ENCODE measurements at regions not wholly inside any gene's neighbourhood (a gene's known extent, or its start where the extent isn't known, plus 50 kb on each side); places are given as distances from the start of the nearest gene placed in this dataset.

- TF ChIP-seq SP4 (IDR thresholded peaks at IDR 0.05; ENCODE audit: low read length): no peak
- no peaks in the 10 kb centered on the region for H3K36me3 ChIP-seq (ENCODE audit: control insufficient read depth in 2 of 4, insufficient read depth in 4 of 4, low read length in 3 of 4)
- H3K4ac ChIP-seq (replicated peaks; ENCODE audit: insufficient read length, low read depth, low read length): no peak overlapping the region
- no peak overlapping the region for H2BK20ac ChIP-seq (ENCODE audit: low read length)
- H3K79me1 ChIP-seq (ENCODE audit: low read depth, low read length): no peaks in the 10 kb centered on the region
- CTCF ChIA-PET (ENCODE audit: partially characterized antibody): interaction anchor here (1.0 to 1.1 kb wide), 2 partner anchors 13 to 225 kb away, joined by 3 read pairs; no protein-coding TSS in a partner anchor
- no peak overlapping the region for H4K5ac ChIP-seq (ENCODE audit: insufficient read length, low read depth, low read length)
- H4K91ac ChIP-seq (replicated peaks; ENCODE audit: insufficient read length, low read length): no peak overlapping the region
- no peaks in the 10 kb centered on the region for H3K4me1 ChIP-seq (replicated peaks in 1 of 4; ENCODE audit: control insufficient read depth in 3 of 4, insufficient read depth in 4 of 4, low read length in 3 of 4)
- FAIRE-seq: no peak
- H3K27ac ChIP-seq (ENCODE audit: low read depth, low read length): no peak overlapping the region
- no peak overlapping the region for H2AK5ac ChIP-seq (ENCODE audit: low read depth, low read length)
- no peaks in the 10 kb centered on the region for H3K9me3 ChIP-seq (ENCODE audit: insufficient read depth in 2 of 2, low read depth in 1 of 2, low read length in 1 of 2)
- no peak overlapping the region for H4K8ac ChIP-seq (ENCODE audit: extremely low read depth, insufficient read depth, low read length)
- no peak overlapping the region for H3K14ac ChIP-seq (ENCODE audit: insufficient read length)
- POLR2A ChIA-PET (ENCODE audit: partially characterized antibody): no interaction called here
- H3K23me2 ChIP-seq (ENCODE audit: low read depth, low read length): no peaks in the 10 kb centered on the region
- no peak overlapping the region for H3K9ac ChIP-seq (replicated peaks in 1 of 4; ENCODE audit: extremely low read depth in 1 of 4, low read depth in 3 of 4, low read length in 3 of 4)
- no peak overlapping the region for H3K18ac ChIP-seq (ENCODE audit: extremely low read depth, low read length)
- no peak overlapping the region for H3K56ac ChIP-seq (replicated peaks; ENCODE audit: insufficient read length, low read depth, low read length)
- no peaks in the 10 kb centered on the region for H3K27me3 ChIP-seq (replicated peaks in 1 of 4; ENCODE audit: control insufficient read depth in 3 of 4, extremely low read depth in 1 of 4, insufficient read depth in 3 of 4, low read length in 3 of 4)
- no peak for DNase-seq (ENCODE audit: low read depth in 1 of 2, low spot score in 2 of 2)
- no peak overlapping the region for H3K23ac ChIP-seq (ENCODE audit: insufficient read length)
- no peak overlapping the region for H3K4me3 ChIP-seq (ENCODE audit: extremely low read depth in 1 of 4, insufficient read depth in 2 of 4, low read depth in 3 of 4, low read length in 4 of 4)
- no peaks in the 10 kb centered on the region for H3K79me2 ChIP-seq (ENCODE audit: control insufficient read depth in 1 of 2, insufficient read depth in 2 of 2, low read length in 2 of 2)
- WGBS, 2 experiments (ENCODE audit: extremely low coverage in 1 of 2, insufficient coverage in 1 of 2, insufficient read length in 1 of 2, insufficient replicate concordance in 2 of 2, low coverage in 1 of 2, low lambda C conversion rate in 2 of 2, missing lambda C conversion rate in 1 of 2): 76% methylated on average over 1 of the region's 1 CpG; no CpG with 5 or more reads in 1 of the 2 experiments
- no peak overlapping the region for H2BK5ac ChIP-seq (ENCODE audit: low read depth, low read length)
- no peak overlapping the region for H2AFZ ChIP-seq (ENCODE audit: low read length)
- no peak overlapping the region for H2BK120ac ChIP-seq (replicated peaks; ENCODE audit: low read depth, low read length)
- no peak overlapping the region for H2BK12ac ChIP-seq (ENCODE audit: low read depth, low read length)
- H3K4me2 ChIP-seq (ENCODE audit: insufficient read depth in 1 of 2, low read depth in 2 of 2, low read length in 2 of 2): no peak overlapping the region
- H4K20me1 ChIP-seq (replicated peaks in 1 of 2; ENCODE audit: control insufficient read depth in 1 of 2, insufficient read depth in 2 of 2, low read length in 2 of 2): no peaks in the 10 kb centered on the region
- no peak overlapping the region for H2BK15ac ChIP-seq (ENCODE audit: low read length)
Measured at GRCh38 chr14:38496092-38496491, 240.2 kb upstream of the CLEC14A start.

All from H1 (cell line).